Limb (tissue), 2 donors: ENCODE measurements at regions not wholly inside any gene's neighbourhood (a gene's known extent, or its start where the extent isn't known, plus 50 kb on each side); places are given as distances from the start of the nearest gene placed in this dataset.

Source experiments
- DNase-seq, 2 donors: peaks; one replicate each; pipeline ENCODE4 v3.0.0-alpha.2; 2016; ENCODE audit errors: extremely low spot score in 2 of 2

- no peak for DNase-seq
Measured at GRCh38 chr15:81869161-81869954, 176.5 kb downstream of the MEX3B start.

GRCh38 chr15:81865850-81866537, 179.8 kb downstream of the MEX3B start:
- no peak for DNase-seq

- DNase-seq, result no peak
Measured at GRCh38 chr15:81863162-81863561, 182.7 kb downstream of the MEX3B start.

- DNase-seq, result no peak
Measured at GRCh38 chr15:81859737-81860516, 185.9 kb downstream of the MEX3B start.

- DNase-seq, result no peak
Measured at GRCh38 chr15:81858586-81858985, 187.2 kb downstream of the MEX3B start.

GRCh38 chr15:81858136-81858535, 187.7 kb downstream of the MEX3B start:
- DNase-seq, result no peak

- no peak for DNase-seq
Measured at GRCh38 chr15:81856634-81857026, 189.2 kb downstream of the MEX3B start.

GRCh38 chr15:81856001-81856633, 189.7 kb downstream of the MEX3B start:
- peak in 1 of 2 donors; percentile 15 for DNase-seq

- DNase-seq, result peak in 1 of 2 donors; percentile 18
Measured at GRCh38 chr15:81853150-81853748, 192.6 kb downstream of the MEX3B start.

- peak in 1 of 2 donors; percentile 79 for DNase-seq
Measured at GRCh38 chr15:81852411-81853149, 193.2 kb downstream of the MEX3B start.

- DNase-seq, result no peak
Measured at GRCh38 chr15:81851757-81852156, 194.1 kb downstream of the MEX3B start.

- DNase-seq, result no peak
Measured at GRCh38 chr15:81851325-81851724, 194.5 kb downstream of the MEX3B start.

- no peak for DNase-seq
Measured at GRCh38 chr15:81849289-81849688, 196.5 kb downstream of the MEX3B start.

- DNase-seq, result no peak
Measured at GRCh38 chr15:81848701-81849100, 197.1 kb downstream of the MEX3B start.

GRCh38 chr15:81843757-81844407, 201.9 kb downstream of the MEX3B start:
- DNase-seq, result no peak

- no peak for DNase-seq
Measured at GRCh38 chr15:81843226-81843625, 202.6 kb downstream of the MEX3B start.

- no peak for DNase-seq
Measured at GRCh38 chr15:81839387-81839786, 206.4 kb downstream of the MEX3B start.

- no peak for DNase-seq
Measured at GRCh38 chr15:81835731-81836130, 210.1 kb downstream of the MEX3B start.

- no peak for DNase-seq
Measured at GRCh38 chr15:81830520-81830919, 215.3 kb downstream of the MEX3B start.

- no peak for DNase-seq
Measured at GRCh38 chr15:81829918-81830317, 215.9 kb downstream of the MEX3B start.
